Endothelial cell (in vitro differentiated cells): ENCODE measurements at regions not wholly inside any gene's neighbourhood (a gene's known extent, or its start where the extent isn't known, plus 50 kb on each side); places are given as distances from the start of the nearest gene placed in this dataset.

Experiments
- DNase-seq: peaks from one replicate; pipeline ENCODE4 v3.0.0; 2021; ENCODE audit warnings: low spot score
- H3K27ac Mint-ChIP-seq: one replicate; pipeline ENCODE4 v1.8.0; 2021; ENCODE audit warnings: mixed read lengths, inconsistent platforms; ENCODE audit not compliant: unreplicated experiment
- H3K27me3 Mint-ChIP-seq: one replicate; pipeline ENCODE4 v1.8.0; 2021; ENCODE audit warnings: mild to moderate bottlenecking, moderate library complexity, mixed read lengths, inconsistent platforms; ENCODE audit not compliant: unreplicated experiment
- H3K36me3 Mint-ChIP-seq: one replicate; pipeline ENCODE4 v1.8.0; 2021; ENCODE audit warnings: mild to moderate bottlenecking, low read depth, mixed read lengths, inconsistent platforms; ENCODE audit not compliant: unreplicated experiment
- H3K4me1 Mint-ChIP-seq: one replicate; pipeline ENCODE4 v1.8.0; 2021; ENCODE audit warnings: mild to moderate bottlenecking, mixed read lengths, inconsistent platforms; ENCODE audit not compliant: unreplicated experiment
- H3K4me3 Mint-ChIP-seq: one replicate; pipeline ENCODE4 v1.8.0; 2021; ENCODE audit warnings: mild to moderate bottlenecking, mixed read lengths, inconsistent platforms; ENCODE audit not compliant: unreplicated experiment
- H3K9me3 Mint-ChIP-seq: one replicate; pipeline ENCODE4 v1.8.0; 2021; ENCODE audit warnings: mixed read lengths, inconsistent platforms; ENCODE audit not compliant: unreplicated experiment
- TF ChIP-seq, protein P1 (sequence below): fragments of 200-600 bp; sonication (generic); IDR thresholded peaks from one replicate; pipeline ENCODE4 v1.5.0; 2021; ENCODE audit warnings: antibody characterized with exemption; ENCODE audit not compliant: unreplicated experiment

GRCh38 chr15:38879909-38880471 lies 315.4 kb upstream of the RASGRP1 start:
- Mint-ChIP-seq H3K9me3 (no peaks in the 10 kb centered on the region), H3K4me1 (peaks cover 4% of the 10 kb centered on the region), H3K27me3 (peaks cover 4% of the 10 kb centered on the region), H3K36me3 (no peaks in the 10 kb centered on the region), H3K4me3 (no peak overlapping the region), H3K27ac (no peak overlapping the region)
- TF ChIP-seq, protein P1, sequence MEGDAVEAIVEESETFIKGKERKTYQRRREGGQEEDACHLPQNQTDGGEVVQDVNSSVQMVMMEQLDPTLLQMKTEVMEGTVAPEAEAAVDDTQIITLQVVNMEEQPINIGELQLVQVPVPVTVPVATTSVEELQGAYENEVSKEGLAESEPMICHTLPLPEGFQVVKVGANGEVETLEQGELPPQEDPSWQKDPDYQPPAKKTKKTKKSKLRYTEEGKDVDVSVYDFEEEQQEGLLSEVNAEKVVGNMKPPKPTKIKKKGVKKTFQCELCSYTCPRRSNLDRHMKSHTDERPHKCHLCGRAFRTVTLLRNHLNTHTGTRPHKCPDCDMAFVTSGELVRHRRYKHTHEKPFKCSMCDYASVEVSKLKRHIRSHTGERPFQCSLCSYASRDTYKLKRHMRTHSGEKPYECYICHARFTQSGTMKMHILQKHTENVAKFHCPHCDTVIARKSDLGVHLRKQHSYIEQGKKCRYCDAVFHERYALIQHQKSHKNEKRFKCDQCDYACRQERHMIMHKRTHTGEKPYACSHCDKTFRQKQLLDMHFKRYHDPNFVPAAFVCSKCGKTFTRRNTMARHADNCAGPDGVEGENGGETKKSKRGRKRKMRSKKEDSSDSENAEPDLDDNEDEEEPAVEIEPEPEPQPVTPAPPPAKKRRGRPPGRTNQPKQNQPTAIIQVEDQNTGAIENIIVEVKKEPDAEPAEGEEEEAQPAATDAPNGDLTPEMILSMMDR: no peak
- DNase-seq: no peak

- H3K27ac Mint-ChIP-seq: no peak overlapping the region
- H3K27me3 Mint-ChIP-seq: peaks cover 2% of the 10 kb centered on the region
- H3K9me3 Mint-ChIP-seq: no peaks in the 10 kb centered on the region
- H3K4me3 Mint-ChIP-seq: no peak overlapping the region
- DNase-seq: no peak
- no peaks in the 10 kb centered on the region for H3K36me3 Mint-ChIP-seq
- H3K4me1 Mint-ChIP-seq: peaks cover 4% of the 10 kb centered on the region
- TF ChIP-seq, protein P1: no peak
Measured at GRCh38 chr15:38882221-38882620, 317.6 kb upstream of the RASGRP1 start.

- no peak overlapping the region for H3K27ac Mint-ChIP-seq
Measured at GRCh38 chr15:38883987-38884386, 319.4 kb upstream of the RASGRP1 start.

DNA sequence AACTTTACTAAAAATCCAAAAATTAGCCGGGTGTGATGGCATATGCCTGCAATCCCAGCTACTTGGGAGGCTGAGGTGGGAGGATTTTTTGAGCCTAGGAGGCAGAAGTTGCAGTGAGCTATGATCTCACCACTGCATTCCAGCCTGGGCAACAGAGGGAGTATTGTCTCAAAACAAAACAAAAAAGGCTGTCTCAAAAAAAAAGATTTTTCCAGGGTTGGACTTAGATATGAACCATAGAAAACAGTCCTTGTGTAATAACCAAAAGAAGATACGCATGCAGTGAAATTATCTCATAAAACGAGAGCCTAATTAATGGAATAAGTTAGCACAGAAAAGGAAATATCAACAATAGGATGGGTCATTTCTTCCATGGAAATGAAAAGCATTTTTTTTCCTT lies 320.4 kb upstream of the RASGRP1 start:
- DNase-seq: no peak
- TF ChIP-seq, protein P1: no peak
- peaks cover 2% of the 10 kb centered on the region for H3K27me3 Mint-ChIP-seq
- H3K4me1 Mint-ChIP-seq: peaks cover 4% of the 10 kb centered on the region
- no peaks in the 10 kb centered on the region for H3K9me3 Mint-ChIP-seq
- H3K4me3 Mint-ChIP-seq: no peak overlapping the region
- no peak overlapping the region for H3K27ac Mint-ChIP-seq
- H3K36me3 Mint-ChIP-seq: no peaks in the 10 kb centered on the region

More at GRCh38 chr15:38883987-38884386, 319.4 kb upstream of the RASGRP1 start:
- no peak overlapping the region for H3K4me3 Mint-ChIP-seq
- H3K9me3 Mint-ChIP-seq: no peaks in the 10 kb centered on the region
- peaks cover 2% of the 10 kb centered on the region for H3K27me3 Mint-ChIP-seq
- no peaks in the 10 kb centered on the region for H3K36me3 Mint-ChIP-seq
- peaks cover 4% of the 10 kb centered on the region for H3K4me1 Mint-ChIP-seq
- no peak for DNase-seq
- TF ChIP-seq, protein P1: no peak

DNA sequence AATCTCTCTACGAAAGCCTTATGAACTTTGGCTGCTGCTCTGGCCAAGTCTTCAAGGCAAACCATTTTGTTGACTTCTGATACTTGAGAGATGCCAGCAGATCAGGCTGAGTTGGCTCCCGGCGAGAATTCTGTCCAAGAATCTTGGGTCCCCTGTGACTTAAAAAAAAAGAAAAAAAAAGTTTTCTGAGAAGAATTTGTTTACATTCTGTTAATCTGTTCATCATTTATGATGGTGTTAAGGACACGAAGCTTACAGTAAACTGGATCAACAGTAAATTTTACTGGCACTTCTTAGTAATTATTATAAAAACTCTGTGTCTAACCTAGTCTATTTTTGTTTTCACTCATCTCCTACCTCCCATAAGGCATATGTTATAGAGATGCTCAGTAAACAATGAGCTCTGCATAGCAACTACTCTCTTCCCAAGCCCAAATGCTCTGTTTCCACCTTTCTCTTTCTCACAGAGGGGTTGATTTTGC lies 320.9 kb upstream of the RASGRP1 start:
- H3K36me3 Mint-ChIP-seq: no peaks in the 10 kb centered on the region
- DNase-seq: no peak
- TF ChIP-seq, protein P1: no peak
- no peak overlapping the region for H3K27ac Mint-ChIP-seq
- no peaks in the 10 kb centered on the region for H3K9me3 Mint-ChIP-seq
- H3K27me3 Mint-ChIP-seq: peaks cover 2% of the 10 kb centered on the region
- H3K4me3 Mint-ChIP-seq: no peak overlapping the region
- H3K4me1 Mint-ChIP-seq: peaks cover 4% of the 10 kb centered on the region
